ENCODE measurements at regions not wholly inside any gene's neighbourhood (a gene's known extent, or its start where the extent isn't known, plus 50 kb on each side); places are given as distances from the start of the nearest gene placed in this dataset.

DNA sequence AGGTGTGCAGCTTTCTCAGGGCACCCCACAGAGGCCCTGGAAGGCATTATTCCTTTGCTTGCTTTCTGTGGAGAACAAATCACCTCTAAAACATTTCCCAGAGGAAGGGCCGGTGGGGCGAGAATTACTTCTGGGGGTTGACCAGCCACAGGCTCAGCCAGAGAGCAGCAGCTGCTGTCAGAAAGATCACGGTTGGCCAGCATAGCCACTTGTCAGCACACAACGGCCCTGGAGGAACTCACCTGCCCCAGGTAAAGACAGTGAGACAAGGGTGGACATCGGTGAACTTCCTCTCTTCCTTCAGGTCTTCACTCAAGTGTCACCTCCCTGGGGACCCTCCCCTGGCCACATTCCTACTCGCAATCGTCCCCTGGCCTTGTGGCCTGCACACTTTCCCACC, 69.5 kb upstream of the CLDN14 start:
- Mint-ChIP-seq H3K9me3 (no peaks in the 10 kb centered on the region), H3K36me3 (ENCODE audit: low read depth) (no peaks in the 10 kb centered on the region), H3K4me1 (no peaks in the 10 kb centered on the region), H3K4me3 (no peak overlapping the region), H3K27me3 (peaks cover 15% of the 10 kb centered on the region), H3K27ac (no peak overlapping the region)
- ATAC-seq (replicated peaks) = no peak

GRCh38 chr21:36550761-36551160, 70.8 kb upstream of the CLDN14 start:
- peaks cover 13% of the 10 kb centered on the region for H3K27me3 Mint-ChIP-seq
- H3K4me3 Mint-ChIP-seq = no peak overlapping the region
- no peaks in the 10 kb centered on the region for H3K36me3 Mint-ChIP-seq (ENCODE audit: low read depth)
- no peak overlapping the region for H3K27ac Mint-ChIP-seq
- no peak for ATAC-seq (replicated peaks)
- no peaks in the 10 kb centered on the region for H3K9me3 Mint-ChIP-seq
- H3K4me1 Mint-ChIP-seq = no peaks in the 10 kb centered on the region

DNA sequence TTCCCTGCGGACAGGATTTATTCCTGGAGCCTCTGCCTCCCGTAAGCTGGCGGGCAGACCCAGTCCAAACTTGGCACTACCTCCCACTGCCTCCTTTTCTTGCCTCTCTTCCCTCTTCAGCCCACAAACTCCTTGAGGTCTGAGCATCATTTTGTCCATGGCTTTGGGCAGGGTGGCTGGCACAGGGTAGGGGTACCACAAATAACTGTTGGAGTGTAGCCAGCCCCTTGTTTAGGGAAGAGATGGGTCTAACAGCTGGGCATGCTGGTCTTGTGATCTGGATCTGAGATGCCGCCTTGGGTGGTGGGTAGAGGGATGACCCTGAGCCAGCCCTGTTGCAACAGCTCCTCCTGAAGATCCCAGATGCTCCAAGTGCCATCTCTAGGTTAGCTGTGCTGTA, 71.4 kb upstream of the CLDN14 start:
- H3K9me3 Mint-ChIP-seq = no peaks in the 10 kb centered on the region
- H3K36me3 Mint-ChIP-seq (ENCODE audit: low read depth) = no peaks in the 10 kb centered on the region
- H3K4me3 Mint-ChIP-seq = no peak overlapping the region
- H3K4me1 Mint-ChIP-seq = no peaks in the 10 kb centered on the region
- no peak overlapping the region for H3K27ac Mint-ChIP-seq
- ATAC-seq (replicated peaks) = no peak
- H3K27me3 Mint-ChIP-seq = peaks cover 13% of the 10 kb centered on the region

DNA sequence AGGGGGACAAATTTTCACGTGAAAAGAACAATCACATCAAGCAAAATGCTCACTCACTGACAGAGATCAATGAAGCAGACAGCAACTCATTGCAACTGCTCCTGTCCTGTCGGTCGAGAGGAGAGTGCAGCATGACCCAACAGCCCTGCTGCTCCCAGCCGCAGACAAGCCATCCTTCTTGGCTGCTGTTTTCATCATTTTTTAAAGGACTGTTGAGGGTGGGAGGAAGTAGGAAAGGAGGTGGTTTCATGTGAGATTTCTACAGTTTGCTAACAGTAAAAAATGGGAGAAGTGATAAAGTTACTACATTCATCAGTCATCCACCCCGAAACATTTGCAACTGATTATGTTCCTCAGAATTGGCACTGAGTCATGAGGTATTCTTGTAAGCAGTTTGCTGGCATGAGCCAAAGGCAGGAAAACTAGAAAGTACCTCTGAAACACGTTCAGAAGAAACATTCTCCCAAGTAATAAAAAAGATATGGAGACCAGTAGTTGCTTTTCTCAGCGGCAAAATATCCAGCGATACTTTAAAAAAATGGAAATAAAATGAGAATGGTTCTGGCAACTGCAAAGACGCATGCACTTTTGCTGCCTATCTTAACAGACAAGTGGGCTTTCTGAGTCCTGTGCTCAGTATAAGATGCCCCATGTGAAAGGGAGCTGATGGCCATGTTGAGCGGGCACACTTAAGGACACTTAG, 72.0 kb upstream of the CLDN14 start:
- H3K4me1 Mint-ChIP-seq = no peaks in the 10 kb centered on the region
- no peak overlapping the region for H3K27ac Mint-ChIP-seq
- no peaks in the 10 kb centered on the region for H3K36me3 Mint-ChIP-seq (ENCODE audit: low read depth)
- peaks cover 17% of the 10 kb centered on the region for H3K27me3 Mint-ChIP-seq
- H3K4me3 Mint-ChIP-seq = no peak overlapping the region
- no peaks in the 10 kb centered on the region for H3K9me3 Mint-ChIP-seq
- ATAC-seq (replicated peaks) = no peak

- Mint-ChIP-seq H3K36me3 (ENCODE audit: low read depth) (no peaks in the 10 kb centered on the region), H3K27me3 (peaks cover 18% of the 10 kb centered on the region), H3K9me3 (no peaks in the 10 kb centered on the region), H3K4me1 (no peaks in the 10 kb centered on the region), H3K27ac (no peak overlapping the region), H3K4me3 (no peak overlapping the region)
- no peak for ATAC-seq (replicated peaks)
These were observed 72.5 kb upstream of the CLDN14 start for GRCh38 chr21:36552434-36552785.

DNA sequence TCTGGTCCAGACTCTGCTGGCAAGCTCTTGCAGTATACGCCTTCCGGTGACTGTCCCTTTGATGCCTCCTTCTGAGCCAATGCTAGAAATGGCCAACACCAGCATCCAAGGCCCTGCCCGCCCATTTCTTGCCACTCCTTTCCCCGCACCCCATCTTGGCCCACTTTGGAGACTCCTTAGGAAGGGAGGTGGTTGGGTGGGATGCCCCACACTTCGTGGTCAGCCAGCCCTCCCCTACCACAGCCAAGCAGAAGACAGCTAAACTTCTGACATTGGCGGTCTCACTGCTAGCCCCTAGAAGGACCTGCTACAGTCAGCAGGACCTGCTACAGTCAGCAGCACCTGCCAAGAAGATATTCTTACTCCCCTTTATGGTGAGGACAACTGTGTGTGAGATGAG, 73.5 kb upstream of the CLDN14 start:
- Mint-ChIP-seq H3K36me3 (ENCODE audit: low read depth) (no peaks in the 10 kb centered on the region), H3K4me3 (no peak overlapping the region), H3K9me3 (no peaks in the 10 kb centered on the region), H3K27ac (no peak overlapping the region), H3K27me3 (peaks cover 14% of the 10 kb centered on the region), H3K4me1 (no peaks in the 10 kb centered on the region)
- no peak for ATAC-seq (replicated peaks)

DNA sequence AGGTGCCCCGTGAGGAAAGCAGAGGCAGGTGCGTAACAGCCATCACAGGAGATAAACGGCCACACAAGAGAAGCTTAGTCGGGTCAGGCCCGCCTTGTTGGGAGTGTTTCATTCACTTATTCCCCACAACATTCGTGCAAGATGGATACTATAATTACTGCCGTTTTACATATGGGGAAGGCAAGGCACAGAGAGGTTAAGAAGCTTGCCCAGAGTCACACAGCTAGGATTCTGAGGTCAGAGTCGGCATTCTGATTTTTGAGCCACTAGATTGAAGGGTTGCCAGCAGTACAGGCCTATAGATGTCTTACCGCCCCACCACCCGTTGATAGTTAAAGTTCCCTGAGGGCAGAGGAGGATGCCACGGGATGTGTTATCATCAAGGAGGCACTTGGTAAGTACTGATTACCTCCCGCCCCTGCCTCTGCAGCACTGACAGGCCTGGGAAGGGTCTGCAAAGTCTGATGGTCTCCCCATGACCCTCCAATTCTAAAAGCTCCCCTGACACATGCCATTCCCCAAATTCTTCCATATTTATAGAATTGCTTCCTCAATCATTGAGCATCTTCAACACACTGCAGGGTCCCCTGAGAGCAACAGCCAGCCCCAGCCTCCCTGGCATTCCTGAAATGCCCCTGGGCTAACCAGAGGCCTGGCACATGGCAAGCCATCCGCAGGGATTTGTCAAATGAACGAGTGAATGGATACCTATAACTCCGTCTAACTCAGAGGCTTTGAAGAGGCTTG, 74.7 kb upstream of the CLDN14 start:
- Mint-ChIP-seq H3K4me1 (no peaks in the 10 kb centered on the region), H3K4me3 (no peak overlapping the region), H3K27me3 (peaks cover 14% of the 10 kb centered on the region), H3K9me3 (no peaks in the 10 kb centered on the region), H3K27ac (no peak overlapping the region), H3K36me3 (ENCODE audit: low read depth) (no peaks in the 10 kb centered on the region)
- ATAC-seq (replicated peaks) = no peak

GRCh38 chr21:36555199-36555800, 75.4 kb upstream of the CLDN14 start:
- Mint-ChIP-seq H3K27me3 (peaks cover 11% of the 10 kb centered on the region), H3K4me3 (no peak overlapping the region), H3K9me3 (no peaks in the 10 kb centered on the region), H3K36me3 (ENCODE audit: low read depth) (no peaks in the 10 kb centered on the region), H3K4me1 (no peaks in the 10 kb centered on the region), H3K27ac (no peak overlapping the region)
- no peak for ATAC-seq (replicated peaks)

GRCh38 chr21:36557316-36557715, 77.4 kb upstream of the CLDN14 start:
- Mint-ChIP-seq H3K4me3 (no peak overlapping the region), H3K27ac (no peak overlapping the region), H3K27me3 (peaks cover 14% of the 10 kb centered on the region), H3K9me3 (no peaks in the 10 kb centered on the region), H3K36me3 (ENCODE audit: low read depth) (no peaks in the 10 kb centered on the region), H3K4me1 (no peaks in the 10 kb centered on the region)
- no peak for ATAC-seq (replicated peaks)

DNA sequence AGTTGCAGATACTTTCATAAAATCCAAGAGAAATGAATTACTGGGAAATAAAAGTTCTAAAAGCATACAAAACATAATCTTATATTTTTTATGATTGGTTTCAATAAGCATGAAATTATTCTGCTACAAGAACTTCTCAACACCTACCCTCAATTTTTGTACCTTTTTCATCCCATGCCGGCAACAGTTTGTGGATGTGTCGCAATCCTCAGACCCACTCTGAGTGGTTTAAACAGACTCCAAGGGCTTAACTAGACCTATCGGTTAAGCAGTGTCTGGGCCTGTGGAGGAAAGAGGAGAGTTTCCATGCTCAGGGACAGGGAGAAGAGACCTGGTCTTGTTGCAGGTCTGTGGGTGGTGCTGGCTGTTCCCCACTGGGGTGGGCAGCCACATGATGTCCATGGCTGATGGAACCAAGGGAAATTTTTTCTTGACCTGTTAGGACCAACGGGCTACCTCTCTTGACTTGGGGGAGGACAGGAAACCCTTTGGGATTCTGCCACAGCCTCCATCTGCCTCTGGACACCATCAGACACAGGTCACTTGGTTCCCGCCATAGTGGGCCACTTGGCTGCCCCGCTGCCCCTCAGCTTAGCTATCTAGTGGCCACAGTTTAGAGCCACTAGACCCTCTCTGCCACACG, 81.1 kb upstream of the CLDN14 start:
- Mint-ChIP-seq H3K4me1 (no peaks in the 10 kb centered on the region), H3K9me3 (no peaks in the 10 kb centered on the region), H3K27me3 (peaks cover 17% of the 10 kb centered on the region), H3K36me3 (ENCODE audit: low read depth) (no peaks in the 10 kb centered on the region), H3K27ac (no peak overlapping the region), H3K4me3 (no peak overlapping the region)
- no peak for ATAC-seq (replicated peaks)

DNA sequence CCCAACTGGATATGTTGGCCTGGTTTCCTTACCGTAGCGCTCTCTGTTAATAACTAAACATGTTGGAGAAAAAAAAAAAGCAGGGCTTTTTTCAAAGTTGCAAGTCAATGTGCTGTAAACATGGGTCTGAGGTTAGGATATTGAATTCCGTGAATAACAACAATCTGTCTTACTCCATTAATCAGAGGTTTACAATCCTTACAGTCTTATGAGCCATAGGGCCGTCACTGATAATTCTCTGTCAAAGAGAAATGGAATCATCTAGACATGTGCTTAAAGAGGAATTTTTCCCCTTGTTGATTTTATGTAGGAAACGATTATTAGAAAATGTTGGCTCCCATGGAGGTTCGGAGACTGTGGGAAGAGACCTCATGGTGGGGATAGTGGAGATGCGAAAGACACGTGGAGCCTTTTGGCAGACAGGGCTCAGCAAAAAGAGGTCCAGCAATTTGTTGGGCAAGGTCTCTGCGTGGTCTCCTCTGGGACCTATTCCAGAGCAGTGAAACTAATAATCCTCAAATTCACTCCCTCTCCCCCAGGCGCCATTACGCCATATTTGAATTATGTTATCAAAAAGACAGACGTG, 83.5 kb upstream of the CLDN14 start:
- H3K4me1 Mint-ChIP-seq = no peaks in the 10 kb centered on the region
- H3K4me3 Mint-ChIP-seq = no peak overlapping the region

DNA sequence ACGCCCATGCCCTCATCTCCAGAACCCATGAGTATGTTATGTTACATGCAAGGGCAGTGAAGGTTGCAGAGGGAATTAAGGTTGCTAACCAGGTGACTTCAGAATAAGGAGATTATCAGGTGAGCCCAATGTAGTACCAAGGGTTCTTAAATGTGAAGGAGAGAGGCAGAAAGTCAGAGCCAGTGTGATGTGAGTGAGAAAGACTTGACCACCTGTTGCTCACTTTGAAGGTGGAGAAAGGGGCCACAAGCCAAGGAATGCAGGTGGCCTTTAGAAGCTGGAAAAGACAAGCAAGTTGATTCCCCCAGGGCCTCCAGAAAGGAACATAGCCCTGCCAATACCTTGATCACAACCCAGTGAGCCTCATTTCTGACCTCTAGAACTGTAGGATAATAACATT, 84.7 kb upstream of the CLDN14 start:
- ATAC-seq (replicated peaks) = no peak
- Mint-ChIP-seq H3K9me3 (no peaks in the 10 kb centered on the region), H3K27ac (no peak overlapping the region), H3K4me3 (no peak overlapping the region), H3K36me3 (ENCODE audit: low read depth) (no peaks in the 10 kb centered on the region), H3K27me3 (peaks cover 21% of the 10 kb centered on the region), H3K4me1 (no peaks in the 10 kb centered on the region)

More for the DNA sequence above, 83.5 kb upstream of the CLDN14 start:
- H3K9me3 Mint-ChIP-seq = no peaks in the 10 kb centered on the region
- ATAC-seq (replicated peaks) = no peak
- H3K27ac Mint-ChIP-seq = no peak overlapping the region
- H3K27me3 Mint-ChIP-seq = peaks cover 18% of the 10 kb centered on the region
- no peaks in the 10 kb centered on the region for H3K36me3 Mint-ChIP-seq (ENCODE audit: low read depth)

DNA sequence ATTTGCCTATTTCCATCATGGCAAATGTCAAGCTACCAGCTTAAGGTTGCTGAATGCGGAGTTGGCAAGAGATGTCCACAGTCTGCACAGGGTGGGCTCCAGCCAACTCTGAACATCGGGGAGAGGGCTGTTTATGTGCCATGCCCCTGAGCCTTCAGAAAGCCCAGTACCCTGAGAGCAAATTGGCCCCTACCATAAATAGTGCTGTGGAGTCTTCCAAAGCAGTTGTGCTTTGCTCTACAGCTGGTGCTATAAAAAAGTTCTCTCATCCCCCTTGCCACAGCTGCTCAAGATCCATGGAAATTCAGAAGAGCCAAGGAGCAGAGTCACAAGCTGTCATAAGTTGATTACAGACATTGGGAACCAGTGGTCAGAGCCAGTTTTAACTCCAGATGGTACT, 85.6 kb upstream of the CLDN14 start:
- no peaks in the 10 kb centered on the region for H3K36me3 Mint-ChIP-seq (ENCODE audit: low read depth)
- peaks cover 25% of the 10 kb centered on the region for H3K27me3 Mint-ChIP-seq
- H3K4me3 Mint-ChIP-seq = no peak overlapping the region
- H3K4me1 Mint-ChIP-seq = no peaks in the 10 kb centered on the region
- H3K27ac Mint-ChIP-seq = no peak overlapping the region
- H3K9me3 Mint-ChIP-seq = no peaks in the 10 kb centered on the region
- ATAC-seq (replicated peaks) = no peak

- no peak for ATAC-seq (replicated peaks)
- no peak overlapping the region for H3K27ac Mint-ChIP-seq
- no peaks in the 10 kb centered on the region for H3K9me3 Mint-ChIP-seq
- no peaks in the 10 kb centered on the region for H3K36me3 Mint-ChIP-seq (ENCODE audit: low read depth)
- no peak overlapping the region for H3K4me3 Mint-ChIP-seq
- no peaks in the 10 kb centered on the region for H3K4me1 Mint-ChIP-seq
- peaks cover 19% of the 10 kb centered on the region for H3K27me3 Mint-ChIP-seq
These were observed 86.7 kb upstream of the CLDN14 start for GRCh38 chr21:36566644-36567043.
